Myocyte (in vitro differentiated cells): ENCODE measurements at regions not wholly inside any gene's neighbourhood (a gene's known extent, or its start where the extent isn't known, plus 50 kb on each side); places are given as distances from the start of the nearest gene placed in this dataset.

Experiments
- DNase-seq: peaks from one replicate; pipeline ENCODE4 v3.0.0-alpha.2; 2012; ENCODE audit warnings: low read depth

DNA sequence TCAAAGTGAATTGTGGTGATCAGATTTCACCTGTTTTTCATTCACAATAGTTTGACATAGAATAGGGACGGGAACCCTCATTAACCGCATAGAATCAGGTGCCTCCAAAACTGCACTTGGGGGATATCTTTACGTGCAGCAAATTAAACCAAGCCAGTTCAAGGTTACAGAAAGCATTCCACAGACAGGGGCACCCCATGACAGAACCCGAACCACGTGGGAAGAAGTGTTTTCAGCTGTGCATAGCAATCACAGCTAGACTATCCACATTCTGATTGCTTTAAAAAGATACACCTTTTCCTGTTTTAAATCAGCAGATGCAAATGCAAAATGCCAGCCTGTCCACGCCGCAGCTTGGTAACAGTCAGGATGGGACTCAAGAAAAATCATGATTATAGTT lies 205.8 kb downstream of the ANAPC1 start:
- DNase-seq = peak; percentile 67

- DNase-seq = no peak
Measured at GRCh38 chr2:111678651-111679050, 205.3 kb downstream of the ANAPC1 start.

GRCh38 chr2:111679202-111679601 lies 204.8 kb downstream of the ANAPC1 start:
- DNase-seq = peak; percentile 36

GRCh38 chr2:111684611-111685010 lies 199.4 kb downstream of the ANAPC1 start:
- DNase-seq = no peak

- DNase-seq = no peak
Measured at GRCh38 chr2:111685342-111685741, 198.7 kb downstream of the ANAPC1 start.

DNA sequence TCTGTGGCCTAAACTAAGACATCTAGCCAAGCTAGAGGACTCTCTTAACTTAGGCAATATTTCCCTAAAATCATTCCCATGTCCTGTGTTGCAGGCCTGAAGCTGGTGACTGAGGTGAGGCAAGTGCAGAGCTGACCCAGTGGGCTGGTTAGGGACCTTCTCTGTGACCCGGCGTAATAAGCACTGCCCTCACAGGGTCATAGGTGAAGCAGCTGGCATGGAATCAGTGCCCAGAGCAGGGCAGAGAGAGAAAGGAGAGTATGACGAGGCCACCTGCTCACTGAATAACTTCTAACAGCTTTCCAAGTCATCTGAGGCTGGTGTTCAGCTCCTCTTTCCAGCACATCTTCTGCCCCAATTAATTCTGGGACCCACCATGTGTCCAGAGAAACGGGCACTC lies 197.0 kb downstream of the ANAPC1 start:
- no peak for DNase-seq

DNA sequence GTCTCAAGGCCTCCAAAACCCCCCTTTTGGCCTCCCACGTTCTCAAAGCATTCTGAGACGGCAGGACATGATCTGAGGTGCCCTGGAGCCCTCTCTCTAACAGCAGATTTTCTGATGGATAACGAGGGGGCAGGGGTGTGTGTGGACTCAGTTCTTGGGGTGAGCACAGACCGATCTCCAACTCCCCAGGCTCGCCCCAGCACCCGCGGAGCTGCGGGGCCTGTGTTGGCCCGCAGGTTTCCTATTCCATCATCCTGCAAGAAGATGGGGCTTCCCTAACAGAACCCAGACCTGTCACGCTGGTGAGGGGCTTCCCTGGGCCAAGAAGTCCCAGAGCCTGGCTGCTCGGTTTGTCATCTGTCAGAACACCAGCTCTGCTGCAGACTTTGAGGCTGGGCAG lies 196.1 kb downstream of the ANAPC1 start:
- DNase-seq = no peak

- DNase-seq = no peak
Measured at GRCh38 chr2:111688482-111688881, 195.5 kb downstream of the ANAPC1 start.

DNA sequence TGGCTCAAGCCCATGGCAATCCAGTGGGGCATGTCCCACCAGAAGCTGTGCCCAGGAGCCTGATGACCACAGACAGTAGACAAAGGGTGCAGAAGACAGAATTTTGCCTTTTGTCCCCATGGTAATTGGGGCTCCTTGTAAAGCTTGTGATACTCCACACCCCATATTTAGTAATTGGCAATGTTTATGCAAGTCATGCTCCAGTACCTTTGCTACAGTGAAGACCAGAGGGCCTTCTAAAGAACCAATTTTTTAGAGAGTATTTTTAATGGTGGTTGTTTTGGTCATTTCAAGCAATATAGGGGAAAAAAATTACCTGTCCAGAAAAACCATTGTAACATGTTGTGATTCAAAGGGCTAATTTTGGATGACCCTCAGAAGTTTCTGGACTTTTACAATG lies 194.8 kb downstream of the ANAPC1 start:
- DNase-seq = no peak

DNA sequence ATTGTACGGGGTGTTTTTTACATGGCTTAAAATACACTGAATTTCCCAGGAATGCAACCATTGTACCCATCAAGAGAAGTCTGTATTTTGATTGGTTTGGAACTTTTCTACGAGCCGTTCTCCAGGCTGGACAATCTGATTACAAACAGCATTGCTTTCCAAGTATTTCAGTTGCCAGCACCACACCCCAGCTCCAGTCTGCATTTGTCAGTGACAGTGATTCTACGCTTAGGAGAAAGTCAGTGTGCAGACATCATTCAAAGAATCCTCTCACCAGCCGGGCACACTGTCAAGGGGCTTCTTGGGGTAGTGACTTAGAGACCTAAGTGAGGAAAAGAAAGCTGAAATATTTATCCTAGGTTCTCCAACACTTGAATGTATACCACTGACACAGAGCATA lies 194.1 kb downstream of the ANAPC1 start:
- DNase-seq = no peak

DNA sequence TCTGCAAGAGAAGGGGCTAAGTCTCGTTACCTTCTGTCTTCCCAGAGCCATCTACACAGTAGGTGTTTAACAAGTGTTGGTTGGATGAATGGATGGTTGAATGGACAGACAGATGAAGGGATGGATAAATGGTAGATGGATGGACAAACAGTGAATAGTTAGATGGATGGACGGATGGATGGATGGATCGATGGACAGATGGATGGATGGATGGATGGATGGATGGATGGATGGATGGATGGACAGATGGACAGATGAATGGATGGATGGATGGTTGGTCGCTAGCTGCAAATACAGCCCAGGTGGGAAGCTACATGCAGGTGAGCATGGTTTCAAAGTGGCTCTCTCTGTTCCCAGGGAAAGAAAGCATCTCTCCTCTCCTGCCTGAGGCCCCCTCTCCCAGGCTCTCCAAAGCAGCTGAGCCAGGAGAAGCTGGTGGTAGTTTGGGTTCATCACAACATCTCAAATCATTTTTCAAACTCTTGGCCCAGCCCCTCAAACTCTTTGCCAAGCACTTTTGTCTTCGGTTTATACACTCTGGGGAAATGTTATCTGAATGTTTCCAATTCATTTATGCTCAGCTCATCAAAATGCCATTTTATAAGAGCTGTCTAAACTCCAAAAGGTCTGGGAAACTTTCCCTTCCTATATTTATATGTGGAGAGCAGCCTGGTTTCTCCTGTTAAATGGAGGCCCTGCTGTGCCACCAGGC lies 192.7 kb downstream of the ANAPC1 start:
- DNase-seq = no peak

DNA sequence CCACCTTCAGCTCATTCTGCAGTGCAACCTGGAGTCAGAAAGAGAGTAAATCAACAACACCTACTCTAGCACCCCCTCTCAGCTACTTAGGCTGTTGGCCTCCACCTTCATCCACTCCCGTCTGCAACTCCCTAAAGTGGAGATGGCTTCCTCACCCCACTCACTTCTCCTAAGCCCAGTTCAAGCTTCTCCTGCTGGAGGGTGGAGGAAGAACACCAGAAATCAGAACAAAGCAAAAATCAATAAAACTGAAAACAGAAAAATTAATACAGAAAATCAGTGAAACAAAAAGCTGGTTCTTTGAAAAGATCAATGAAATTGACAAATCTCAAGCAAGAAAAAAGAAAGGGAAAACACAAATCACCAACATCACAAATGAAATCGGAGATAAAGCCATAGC lies 191.7 kb downstream of the ANAPC1 start:
- no peak for DNase-seq

DNA sequence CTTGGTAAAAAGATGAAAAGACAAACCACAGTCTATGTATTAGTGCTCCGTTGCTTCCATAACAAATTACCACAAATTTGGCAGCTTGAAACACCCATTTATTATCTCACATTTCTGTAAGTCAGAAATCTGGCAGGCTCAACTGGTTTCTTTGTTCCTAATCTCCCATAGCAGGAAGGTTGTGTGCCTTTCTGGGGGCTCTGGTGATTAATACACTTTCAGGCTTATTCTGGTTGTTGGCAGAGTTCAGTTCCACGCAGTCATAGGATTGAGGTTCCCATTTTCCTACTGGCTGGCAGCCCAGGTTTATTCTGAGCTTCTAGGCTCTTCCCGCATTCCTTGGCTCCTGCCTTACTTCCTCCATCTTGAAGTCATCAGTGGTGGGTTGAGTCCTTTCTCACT lies 189.3 kb downstream of the ANAPC1 start:
- peak; percentile 62 for DNase-seq

- peak; percentile 56 for DNase-seq
Measured at GRCh38 chr2:111695441-111696007, 188.5 kb downstream of the ANAPC1 start.

DNA sequence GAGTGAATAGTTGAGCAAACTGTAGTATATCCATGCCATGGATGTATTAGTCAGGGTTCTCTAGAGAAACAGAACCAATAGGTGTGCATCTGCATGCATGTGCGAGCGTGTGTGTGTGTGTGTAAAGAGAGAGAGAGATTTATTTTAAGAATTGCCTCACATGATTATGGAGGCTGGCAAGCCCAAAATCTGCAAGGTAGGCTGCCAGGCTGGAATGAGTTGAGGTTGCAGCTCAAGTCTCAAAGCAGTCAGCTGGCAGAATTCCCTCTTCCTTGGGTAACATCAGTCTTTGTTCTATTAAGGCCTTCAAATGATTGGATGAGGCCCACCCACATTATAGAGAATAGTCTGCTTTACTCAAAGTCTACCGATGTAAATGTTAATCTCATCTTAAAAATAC lies 187.8 kb downstream of the ANAPC1 start:
- DNase-seq = no peak

- no peak for DNase-seq
Measured at GRCh38 chr2:111697560-111697959, 186.4 kb downstream of the ANAPC1 start.

DNA sequence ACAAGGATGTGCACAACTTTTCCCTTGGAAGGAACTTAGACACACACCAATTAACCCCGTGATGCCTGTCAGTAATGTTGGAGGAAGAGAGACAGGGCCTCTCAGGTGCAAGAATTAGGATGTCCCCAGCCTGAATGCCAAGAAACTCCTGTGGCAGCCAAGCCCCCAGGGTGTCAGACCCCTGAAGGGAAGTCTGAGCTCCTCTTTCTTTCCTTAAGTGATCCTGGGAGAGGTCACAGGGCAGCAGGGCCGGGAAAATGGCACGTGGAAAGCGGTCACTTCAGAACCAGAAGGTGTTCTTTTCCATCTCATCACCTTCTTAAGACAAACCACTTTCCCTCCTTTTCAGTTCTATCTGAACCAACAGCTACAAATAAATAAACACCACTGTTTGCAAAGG lies 185.9 kb downstream of the ANAPC1 start:
- DNase-seq = no peak

GRCh38 chr2:111698743-111699554 lies 185.0 kb downstream of the ANAPC1 start:
- peak; percentile 98 for DNase-seq

GRCh38 chr2:111701266-111701665 lies 182.7 kb downstream of the ANAPC1 start:
- DNase-seq = no peak

- DNase-seq = no peak
Measured at GRCh38 chr2:111701798-111702118, 182.2 kb downstream of the ANAPC1 start.

- peak; percentile 85 for DNase-seq
Measured at GRCh38 chr2:111702119-111702803, 181.7 kb downstream of the ANAPC1 start.

DNA sequence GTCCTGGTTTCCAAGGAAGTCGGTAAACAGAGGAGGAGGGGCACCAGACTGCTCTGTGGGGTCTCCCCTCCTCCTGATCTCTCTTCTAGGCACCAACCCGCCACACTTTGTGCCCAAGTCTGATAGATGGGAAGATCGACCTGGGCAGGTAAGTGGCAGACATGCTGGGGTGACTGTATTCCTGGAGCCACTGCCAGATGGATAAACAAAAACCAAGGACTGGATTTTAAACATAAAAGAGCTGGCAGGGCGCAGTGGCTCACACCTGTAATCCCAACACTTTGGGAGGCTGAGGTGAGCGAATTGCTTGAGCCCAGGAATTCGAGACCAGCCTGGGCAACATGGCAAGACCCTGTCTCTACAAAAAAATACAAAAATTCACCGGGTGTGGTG lies 181.2 kb downstream of the ANAPC1 start:
- DNase-seq = no peak
